Erythroblast (primary cell): ENCODE measurements at regions not wholly inside any gene's neighbourhood (a gene's known extent, or its start where the extent isn't known, plus 50 kb on each side); places are given as distances from the start of the nearest gene placed in this dataset.

ENCODE experiments used
- GATA1 ChIP-seq: IDR thresholded peaks from 2 replicates; pipeline ENCODE4 v1.6.1; 2011; ENCODE audit warnings: low read depth, mild to moderate bottlenecking, control low read depth, low read length, moderate library complexity
- POLR2A ChIP-seq: IDR thresholded peaks from 2 replicates; pipeline ENCODE4 v1.6.1; 2011; ENCODE audit warnings: mild to moderate bottlenecking, low read length

GRCh38 chr15:61682891-61683735 is 377.1 kb downstream of the VPS13C start:
- TF ChIP-seq POLR2A (no peak), GATA1 (no peak)
